GM12873 (cell line): ENCODE measurements at regions not wholly inside any gene's neighbourhood (a gene's known extent, or its start where the extent isn't known, plus 50 kb on each side); places are given as distances from the start of the nearest gene placed in this dataset.

Experiments
- TF ChIP-seq, protein P1 (sequence below): IDR thresholded peaks from 2 replicates; pipeline ENCODE4 v1.5.1; 2012; ENCODE audit warnings: low read depth, mild to moderate bottlenecking, moderate library complexity, low read length, control low read depth; ENCODE audit not compliant: insufficient read depth; ENCODE audit errors: missing control alignments

DNA sequence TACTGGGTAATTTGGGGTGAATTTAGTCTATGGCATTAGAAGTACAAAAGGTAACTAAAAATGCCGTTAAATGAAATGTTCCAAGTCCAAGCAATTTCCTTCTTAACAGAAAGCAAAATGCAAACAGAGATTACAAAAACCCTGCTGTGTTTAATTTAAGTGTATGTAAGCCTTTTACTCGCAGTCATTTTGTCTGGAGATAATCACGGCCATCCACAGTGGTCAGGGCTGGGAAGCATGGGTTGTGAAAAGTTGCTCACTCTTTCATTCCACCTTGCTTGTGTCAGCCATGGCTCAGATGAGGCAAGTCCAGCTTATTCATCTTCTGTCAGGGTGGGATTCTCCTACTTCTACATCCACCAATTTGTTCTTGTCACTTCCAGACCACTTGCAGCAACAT lies 983.6 kb upstream of the ZEB2 start:
- TF ChIP-seq, protein P1, sequence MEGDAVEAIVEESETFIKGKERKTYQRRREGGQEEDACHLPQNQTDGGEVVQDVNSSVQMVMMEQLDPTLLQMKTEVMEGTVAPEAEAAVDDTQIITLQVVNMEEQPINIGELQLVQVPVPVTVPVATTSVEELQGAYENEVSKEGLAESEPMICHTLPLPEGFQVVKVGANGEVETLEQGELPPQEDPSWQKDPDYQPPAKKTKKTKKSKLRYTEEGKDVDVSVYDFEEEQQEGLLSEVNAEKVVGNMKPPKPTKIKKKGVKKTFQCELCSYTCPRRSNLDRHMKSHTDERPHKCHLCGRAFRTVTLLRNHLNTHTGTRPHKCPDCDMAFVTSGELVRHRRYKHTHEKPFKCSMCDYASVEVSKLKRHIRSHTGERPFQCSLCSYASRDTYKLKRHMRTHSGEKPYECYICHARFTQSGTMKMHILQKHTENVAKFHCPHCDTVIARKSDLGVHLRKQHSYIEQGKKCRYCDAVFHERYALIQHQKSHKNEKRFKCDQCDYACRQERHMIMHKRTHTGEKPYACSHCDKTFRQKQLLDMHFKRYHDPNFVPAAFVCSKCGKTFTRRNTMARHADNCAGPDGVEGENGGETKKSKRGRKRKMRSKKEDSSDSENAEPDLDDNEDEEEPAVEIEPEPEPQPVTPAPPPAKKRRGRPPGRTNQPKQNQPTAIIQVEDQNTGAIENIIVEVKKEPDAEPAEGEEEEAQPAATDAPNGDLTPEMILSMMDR: no peak

DNA sequence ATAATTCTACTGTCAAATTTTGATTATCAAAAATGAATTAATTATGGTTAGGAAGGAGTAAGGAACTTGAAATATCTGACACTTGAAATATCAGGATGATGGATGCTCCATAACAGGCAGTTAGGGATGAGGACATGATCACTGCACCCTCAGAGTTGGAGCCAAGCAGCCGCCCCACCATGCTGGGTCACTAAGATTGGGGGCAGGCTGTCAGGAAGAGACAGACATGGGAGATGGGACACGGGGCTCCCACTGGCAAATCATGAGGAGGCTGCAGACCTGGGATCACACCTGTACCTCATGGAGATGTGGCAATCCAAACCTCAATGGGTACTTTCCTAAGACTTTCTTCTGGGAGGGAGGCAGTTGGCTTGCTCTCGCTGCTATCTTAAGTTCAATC lies 982.0 kb upstream of the ZEB2 start:
- TF ChIP-seq, protein P1: no peak

DNA sequence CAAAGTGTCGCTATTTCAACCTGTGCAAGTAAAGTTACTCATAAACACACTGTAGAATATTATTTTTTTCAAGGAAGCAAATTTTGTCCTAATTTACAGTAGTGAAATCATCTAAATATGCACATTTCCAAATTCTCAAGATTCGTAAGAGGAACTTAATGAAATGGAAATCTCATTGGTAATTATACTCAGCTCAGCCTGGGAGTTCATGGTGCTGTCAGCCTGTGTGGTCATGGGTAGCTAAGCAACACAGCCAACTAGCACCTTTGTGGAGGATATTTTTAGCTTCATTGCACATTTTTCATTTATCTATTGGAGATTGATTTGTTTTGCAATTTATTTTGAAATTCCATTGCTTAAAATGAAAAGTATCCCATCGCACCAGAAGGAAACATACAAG lies 975.7 kb upstream of the ZEB2 start:
- TF ChIP-seq, protein P1: no peak

DNA sequence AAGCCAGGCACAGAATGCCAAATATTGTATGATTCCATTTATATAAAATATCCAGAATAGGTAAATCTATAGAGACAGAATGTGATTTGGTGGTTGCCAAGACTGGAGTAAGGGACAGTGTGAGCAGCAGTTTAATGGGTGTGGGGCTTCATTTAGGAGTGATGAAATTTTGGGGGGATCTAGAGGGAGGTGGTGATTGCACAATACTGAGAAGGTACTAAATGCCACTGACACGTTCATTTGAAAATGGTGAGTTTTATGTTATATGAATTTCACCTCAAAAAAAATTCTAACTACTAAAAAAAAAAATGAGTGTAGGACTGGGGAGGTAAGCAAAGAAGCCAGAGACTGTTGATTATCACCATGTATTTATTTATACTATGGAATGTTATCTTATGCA lies 974.5 kb upstream of the ZEB2 start:
- TF ChIP-seq, protein P1: no peak

DNA sequence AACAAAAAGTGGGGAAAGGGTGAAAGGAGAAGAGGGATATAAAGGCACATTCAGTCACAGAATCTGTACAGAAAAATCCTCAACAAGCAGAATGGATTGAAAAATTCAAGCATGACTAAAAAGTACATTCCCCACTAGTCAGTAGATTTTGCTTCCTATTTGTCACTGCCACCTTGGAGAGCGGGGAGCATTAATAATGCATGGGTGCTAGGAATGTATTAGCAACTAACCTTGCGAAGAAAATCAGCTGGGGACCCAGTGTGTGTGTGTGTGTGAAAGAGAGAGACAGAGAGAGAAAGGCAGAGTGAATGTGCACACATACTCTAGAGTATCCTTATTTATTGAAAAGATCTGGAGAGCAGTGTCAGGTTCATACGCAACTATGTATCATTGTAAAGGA lies 968.7 kb upstream of the ZEB2 start:
- TF ChIP-seq, protein P1: no peak

DNA sequence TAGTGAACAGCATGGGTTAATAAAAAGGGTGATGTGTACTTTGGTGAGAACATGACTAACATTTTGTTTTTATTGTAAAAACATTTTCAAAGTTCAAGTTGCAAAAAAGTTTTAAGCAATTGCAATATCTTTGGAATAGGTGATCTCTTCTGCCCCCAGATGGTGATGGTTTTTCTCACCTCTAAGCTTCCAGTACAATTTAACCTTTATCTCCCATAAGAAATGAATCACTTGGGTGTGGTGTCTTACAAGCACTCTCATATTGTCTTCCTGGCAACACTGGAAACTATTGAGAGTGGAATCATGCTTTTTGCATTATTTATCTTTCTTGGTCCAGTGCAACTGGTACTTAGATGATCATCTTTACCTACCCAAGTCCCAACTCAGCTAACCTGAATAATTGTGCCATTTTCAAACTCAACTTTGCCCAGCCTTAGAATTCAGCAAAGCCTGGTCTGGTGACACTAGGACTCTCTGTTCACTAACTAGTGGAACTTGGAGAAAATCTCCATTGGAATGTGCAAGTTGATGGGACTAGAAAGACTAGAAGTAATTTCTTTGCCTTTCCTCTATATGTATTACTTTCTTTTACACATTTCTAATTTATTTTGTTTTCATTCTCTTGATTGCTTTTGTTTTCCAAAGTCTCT lies 964.7 kb upstream of the ZEB2 start:
- TF ChIP-seq, protein P1: no peak

DNA sequence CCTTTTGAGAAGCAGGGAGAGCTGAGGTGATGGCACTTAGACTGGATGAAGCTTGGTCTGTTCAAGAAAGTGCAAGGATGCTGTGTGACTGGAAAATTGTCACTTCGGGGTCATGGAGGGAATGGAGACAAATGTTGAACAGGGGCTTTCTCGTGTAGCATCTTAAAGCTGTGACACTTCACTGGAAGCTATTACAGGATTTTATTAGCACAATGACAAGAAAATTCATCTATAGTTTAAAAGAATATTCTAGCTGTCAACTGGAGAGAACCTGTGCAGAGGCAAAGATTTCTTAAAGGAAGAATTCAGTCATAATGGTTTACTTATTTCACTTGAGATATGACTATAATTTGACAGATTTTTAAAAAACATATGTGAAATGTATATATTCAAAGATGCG lies 963.9 kb upstream of the ZEB2 start:
- TF ChIP-seq, protein P1: no peak
